ENCODE measurements at regions not wholly inside any gene's neighbourhood (a gene's known extent, or its start where the extent isn't known, plus 50 kb on each side); places are given as distances from the start of the nearest gene placed in this dataset.

DNA sequence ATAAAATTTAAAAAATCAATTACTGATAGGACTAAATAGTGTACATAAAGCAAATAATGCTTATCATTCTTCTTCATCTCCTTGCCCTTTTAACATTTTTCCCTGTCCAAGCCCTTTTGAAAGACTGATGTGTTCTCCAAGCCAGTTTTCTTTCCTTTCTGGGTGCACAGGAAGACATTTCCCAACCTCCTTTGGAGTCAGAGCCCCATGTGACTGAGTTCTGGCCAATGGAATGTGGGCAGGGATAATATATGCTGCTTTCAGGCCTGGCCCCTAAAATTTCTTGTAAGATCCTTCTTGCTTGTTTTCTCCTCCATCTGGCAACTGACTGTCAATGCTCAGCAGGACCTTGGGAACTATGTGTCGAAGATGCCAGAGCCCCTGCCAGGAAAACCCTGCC, 197.5 kb downstream of the EMX2 start (continued):
- TF ChIP-seq TCF3 (IDR thresholded peaks at IDR 0.05; ENCODE audit: borderline replicate concordance, insufficient read depth, low read depth, low read length), result no peak

DNA sequence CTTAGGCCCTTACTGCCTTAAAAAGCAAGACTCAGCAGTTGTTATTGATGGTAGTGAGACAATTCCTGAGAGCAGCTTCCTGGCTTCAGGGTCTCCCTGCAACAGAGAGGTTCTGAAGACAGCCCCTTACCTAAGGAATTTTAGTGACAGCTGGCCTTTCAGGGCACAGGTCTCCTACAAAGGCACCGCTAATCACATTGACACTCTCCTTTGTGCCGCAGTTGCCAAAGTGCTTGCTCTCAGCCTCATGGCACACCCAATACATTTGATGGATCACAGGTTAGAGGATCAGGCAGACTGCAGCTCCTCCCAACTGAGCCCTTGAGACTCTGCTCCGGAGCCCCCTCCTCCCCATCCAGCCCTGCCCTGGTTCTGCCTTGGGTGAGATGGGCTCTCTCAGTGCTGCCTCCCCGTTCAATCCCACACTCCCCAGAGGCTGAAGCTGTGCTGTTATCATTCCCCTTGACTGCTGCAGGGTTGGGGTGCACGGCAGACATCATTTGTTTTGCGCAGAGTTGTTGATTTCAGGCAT, 198.2 kb downstream of the EMX2 start:
- ChIA-PET SMC1A (ENCODE audit: uncharacterized antibody, unreplicated experiment) (no interaction called here), CTCF (no interaction called here), POLR2A (no interaction called here), RAD21 (ENCODE audit: unreplicated experiment) (no interaction called here)
- Histone ChIP-seq H3K36me3 (ENCODE audit: control insufficient read depth in 2 of 2, insufficient read depth in 2 of 2, low read length in 1 of 2) (no peaks in the 10 kb centered on the region), H3K4me1 (ENCODE audit: control insufficient read depth, insufficient read depth, low read length) (no peaks in the 10 kb centered on the region), H3K4me2 (ENCODE audit: control insufficient read depth, insufficient read depth) (no peak overlapping the region), H3K27ac (ENCODE audit: control insufficient read depth, insufficient read depth) (no peak overlapping the region), H2AFZ (ENCODE audit: control insufficient read depth, low read depth, low read length) (no peak overlapping the region), H4K20me1 (ENCODE audit: control insufficient read depth, insufficient read depth) (no peaks in the 10 kb centered on the region), H3K4me3 (no peak overlapping the region), H3K9ac (ENCODE audit: control insufficient read depth, insufficient read depth, low read length) (no peak overlapping the region), H3K9me3 (replicated peaks; ENCODE audit: control insufficient read depth, insufficient read depth, low read length) (no peaks in the 10 kb centered on the region), H3K27me3 (replicated peaks in 1 of 2; ENCODE audit: control insufficient read depth in 2 of 2, insufficient read depth in 2 of 2, low read length in 1 of 2) (peaks cover 2 to 3% of the 10 kb centered on the region in 2 experiments), H3K79me2 (ENCODE audit: control insufficient read depth, insufficient read depth, low read length) (no peaks in the 10 kb centered on the region)
- WGBS (ENCODE audit: insufficient coverage, insufficient replicate concordance, low lambda C conversion rate, missing lambda C conversion rate), result 19% methylated on average over 6 of the region's 6 CpGs
- DNase-seq (ENCODE audit: low read depth, low spot score) (no peak), FAIRE-seq (no peak), ATAC-seq (no peak)
- in situ Hi-C loops (cut with MboI) (no loop called here), intact Hi-C loops (cut with micrococcal nuclease; ENCODE audit: unreplicated experiment) (no loop called here)
- no TSS peak for BruUV-seq (replicated peaks)
- no peak for TF ChIP-seq CHD4 (IDR thresholded peaks at IDR 0.05)
- TF ChIP-seq, protein P1, sequence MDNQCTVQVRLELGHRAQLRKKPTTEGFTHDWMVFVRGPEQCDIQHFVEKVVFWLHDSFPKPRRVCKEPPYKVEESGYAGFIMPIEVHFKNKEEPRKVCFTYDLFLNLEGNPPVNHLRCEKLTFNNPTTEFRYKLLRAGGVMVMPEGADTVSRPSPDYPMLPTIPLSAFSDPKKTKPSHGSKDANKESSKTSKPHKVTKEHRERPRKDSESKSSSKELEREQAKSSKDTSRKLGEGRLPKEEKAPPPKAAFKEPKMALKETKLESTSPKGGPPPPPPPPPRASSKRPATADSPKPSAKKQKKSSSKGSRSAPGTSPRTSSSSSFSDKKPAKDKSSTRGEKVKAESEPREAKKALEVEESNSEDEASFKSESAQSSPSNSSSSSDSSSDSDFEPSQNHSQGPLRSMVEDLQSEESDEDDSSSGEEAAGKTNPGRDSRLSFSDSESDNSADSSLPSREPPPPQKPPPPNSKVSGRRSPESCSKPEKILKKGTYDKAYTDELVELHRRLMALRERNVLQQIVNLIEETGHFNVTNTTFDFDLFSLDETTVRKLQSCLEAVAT (IDR thresholded peaks at IDR 0.05), result no peak
- no peak for TF ChIP-seq NFYB (IDR thresholded peaks at IDR 0.05; ENCODE audit: insufficient read depth, low read depth, low read length)
- TF ChIP-seq, protein P2, sequence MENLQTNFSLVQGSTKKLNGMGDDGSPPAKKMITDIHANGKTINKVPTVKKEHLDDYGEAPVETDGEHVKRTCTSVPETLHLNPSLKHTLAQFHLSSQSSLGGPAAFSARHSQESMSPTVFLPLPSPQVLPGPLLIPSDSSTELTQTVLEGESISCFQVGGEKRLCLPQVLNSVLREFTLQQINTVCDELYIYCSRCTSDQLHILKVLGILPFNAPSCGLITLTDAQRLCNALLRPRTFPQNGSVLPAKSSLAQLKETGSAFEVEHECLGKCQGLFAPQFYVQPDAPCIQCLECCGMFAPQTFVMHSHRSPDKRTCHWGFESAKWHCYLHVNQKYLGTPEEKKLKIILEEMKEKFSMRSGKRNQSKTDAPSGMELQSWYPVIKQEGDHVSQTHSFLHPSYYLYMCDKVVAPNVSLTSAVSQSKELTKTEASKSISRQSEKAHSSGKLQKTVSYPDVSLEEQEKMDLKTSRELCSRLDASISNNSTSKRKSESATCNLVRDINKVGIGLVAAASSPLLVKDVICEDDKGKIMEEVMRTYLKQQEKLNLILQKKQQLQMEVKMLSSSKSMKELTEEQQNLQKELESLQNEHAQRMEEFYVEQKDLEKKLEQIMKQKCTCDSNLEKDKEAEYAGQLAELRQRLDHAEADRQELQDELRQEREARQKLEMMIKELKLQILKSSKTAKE (IDR thresholded peaks at IDR 0.05; ENCODE audit: low read depth, poor library complexity, severe bottlenecking), result no peak
- TF ChIP-seq ETV6 (conservative IDR thresholded peaks at IDR 0.05 in 1 of 2, IDR thresholded peaks at IDR 0.05 in 1 of 2; ENCODE audit: borderline replicate concordance in 1 of 2, low read depth in 1 of 2), result no peak
- TF ChIP-seq RELA (IDR thresholded peaks at IDR 0.05; ENCODE audit: borderline replicate concordance, partially characterized antibody), result no peak
- TF ChIP-seq, protein P3, sequence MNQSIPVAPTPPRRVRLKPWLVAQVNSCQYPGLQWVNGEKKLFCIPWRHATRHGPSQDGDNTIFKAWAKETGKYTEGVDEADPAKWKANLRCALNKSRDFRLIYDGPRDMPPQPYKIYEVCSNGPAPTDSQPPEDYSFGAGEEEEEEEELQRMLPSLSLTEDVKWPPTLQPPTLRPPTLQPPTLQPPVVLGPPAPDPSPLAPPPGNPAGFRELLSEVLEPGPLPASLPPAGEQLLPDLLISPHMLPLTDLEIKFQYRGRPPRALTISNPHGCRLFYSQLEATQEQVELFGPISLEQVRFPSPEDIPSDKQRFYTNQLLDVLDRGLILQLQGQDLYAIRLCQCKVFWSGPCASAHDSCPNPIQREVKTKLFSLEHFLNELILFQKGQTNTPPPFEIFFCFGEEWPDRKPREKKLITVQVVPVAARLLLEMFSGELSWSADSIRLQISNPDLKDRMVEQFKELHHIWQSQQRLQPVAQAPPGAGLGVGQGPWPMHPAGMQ (IDR thresholded peaks at IDR 0.05; ENCODE audit: borderline replicate concordance), result no peak
- TF ChIP-seq GABPA (IDR thresholded peaks at IDR 0.05; ENCODE audit: low read depth), result no peak
- no peak for TF ChIP-seq ASH2L (IDR thresholded peaks at IDR 0.05; ENCODE audit: borderline replicate concordance, low read depth)
- TF ChIP-seq BMI1 (IDR thresholded peaks at IDR 0.05; ENCODE audit: borderline replicate concordance), result no peak
- TF ChIP-seq HDAC2 (IDR thresholded peaks at IDR 0.05), result no peak
- TF ChIP-seq, protein P4, sequence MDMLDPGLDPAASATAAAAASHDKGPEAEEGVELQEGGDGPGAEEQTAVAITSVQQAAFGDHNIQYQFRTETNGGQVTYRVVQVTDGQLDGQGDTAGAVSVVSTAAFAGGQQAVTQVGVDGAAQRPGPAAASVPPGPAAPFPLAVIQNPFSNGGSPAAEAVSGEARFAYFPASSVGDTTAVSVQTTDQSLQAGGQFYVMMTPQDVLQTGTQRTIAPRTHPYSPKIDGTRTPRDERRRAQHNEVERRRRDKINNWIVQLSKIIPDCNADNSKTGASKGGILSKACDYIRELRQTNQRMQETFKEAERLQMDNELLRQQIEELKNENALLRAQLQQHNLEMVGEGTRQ (IDR thresholded peaks at IDR 0.05; ENCODE audit: borderline replicate concordance, low read depth, low read length), result no peak

Data from GM12878 (cell line).